Sigmoid colon (tissue), 6 donors: ENCODE measurements at regions not wholly inside any gene's neighbourhood (a gene's known extent, or its start where the extent isn't known, plus 50 kb on each side); places are given as distances from the start of the nearest gene placed in this dataset.

Source experiments
- DNase-seq: peaks from one replicate; pipeline ENCODE4 v3.0.0-alpha.2; 2019
- H3K27ac ChIP-seq, 4 donors: fragments of 200-600 bp; sonication (generic); one replicate each; pipeline ENCODE4 v1.5.1; 2016 to 2019; ENCODE audit warnings: mild to moderate bottlenecking in 1 of 4
- H3K27me3 ChIP-seq, 3 donors: fragments of 200-600 bp; sonication (generic); one replicate each; pipeline ENCODE4 v1.5.1; 2019; ENCODE audit warnings: mild to moderate bottlenecking in 1 of 3
- H3K36me3 ChIP-seq, 4 donors: fragments of 200-600 bp; sonication (generic); one replicate each; pipeline ENCODE4 v1.5.1; 2016 to 2019
- H3K4me1 ChIP-seq, 4 donors: fragments of 200-600 bp; sonication (generic); one replicate each; pipeline ENCODE4 v1.5.1; 2017 to 2019
- H3K4me3 ChIP-seq, 4 donors: fragments of 200-600 bp; sonication (generic); one replicate each; pipeline ENCODE4 v1.5.1; 2017 to 2019; ENCODE audit warnings: mild to moderate bottlenecking in 2 of 4, moderate library complexity in 1 of 4
- H3K9me3 ChIP-seq, 4 donors: fragments of 200-600 bp in 3 of 4; sonication (generic) in 3 of 4; one replicate each; pipeline versions ENCODE4 v1.5.1 to v1.6.1; 2013 to 2019
- CTCF ChIP-seq, 4 experiments: fragments of 450-650 bp in 3 of 4; fragments of 200-600 bp in 1 of 4; IDR thresholded peaks; one replicate each; pipeline ENCODE4 v1.5.1; 2016 to 2019; ENCODE audit warnings: antibody characterized with exemption in 4 of 4, mild to moderate bottlenecking in 3 of 4, moderate library complexity in 2 of 4
- EP300 ChIP-seq, 4 donors: sonication (generic); formaldehyde crosslinking; IDR thresholded peaks; one replicate each; pipeline ENCODE4 v1.6.1; 2017; ENCODE audit warnings: antibody characterized with exemption in 4 of 4
- POLR2A ChIP-seq, 2 donors: fragments of 450-650 bp; IDR thresholded peaks; one replicate each; pipeline ENCODE4 v1.6.1; 2016; ENCODE audit warnings: antibody characterized with exemption in 2 of 2, mild to moderate bottlenecking in 2 of 2, moderate library complexity in 2 of 2
- POLR2AphosphoS5 ChIP-seq, 4 donors: sonication (generic); formaldehyde crosslinking; IDR thresholded peaks; one replicate each; pipeline ENCODE4 v1.6.1; 2017; ENCODE audit warnings: antibody characterized with exemption in 4 of 4
- WGBS, 2 donors: extraction: QIAGEN DNeasy Blood & Tissue Kit; methylation state at CpG; one replicate each; pipeline ENCODE4 v1.1.7; 2013; 5-methylcytosine and 5-hydroxymethylcytosine counted together
- intact Hi-C: fragments of 100-400 bp; cut with DNase I; formaldehyde crosslinking; loops from one replicate; pipeline ENCODE4 v1.15.1; 2023
- donor health status: healthy with polysubstance abuse.
- donor health status: healthy.

- Histone ChIP-seq H3K27ac (peak overlapping the region; percentile 59 to 71 (median 68)), H3K4me3 (no peak overlapping the region)
- WGBS, 2 donors = 25 to 46% methylated on average over 1 of the region's 1 CpG
Measured at GRCh38 chr14:48936849-48937248, 649.3 kb downstream of the RPS29 start.

GRCh38 chr14:48936362-48936761, 649.8 kb downstream of the RPS29 start:
- intact Hi-C loops = no loop called here

More at GRCh38 chr14:48936849-48937248, 649.3 kb downstream of the RPS29 start:
- Histone ChIP-seq H3K9me3 (no peaks in the 10 kb centered on the region), H3K4me1 (peaks cover 0 to 34% (median 12%) of the 10 kb centered on the region in 4 donors), H3K27me3 (no peaks in the 10 kb centered on the region), H3K36me3 (no peaks in the 10 kb centered on the region)
- intact Hi-C loops = no loop called here
- TF ChIP-seq POLR2A (IDR thresholded peaks at IDR 0.05) (no peak), EP300 (IDR thresholded peaks at IDR 0.05) (no peak), CTCF (IDR thresholded peaks at IDR 0.05) (no peak), POLR2AphosphoS5 (IDR thresholded peaks at IDR 0.05) (no peak)
- no peak for DNase-seq

GRCh38 chr14:48925184-48925583, 661.0 kb downstream of the RPS29 start:
- TF ChIP-seq POLR2AphosphoS5 (IDR thresholded peaks at IDR 0.05) (no peak), EP300 (IDR thresholded peaks at IDR 0.05) (no peak), POLR2A (IDR thresholded peaks at IDR 0.05) (no peak), CTCF (IDR thresholded peaks at IDR 0.05) (no peak)
- H3K27me3 ChIP-seq = no peaks in the 10 kb centered on the region
- no peaks in the 10 kb centered on the region for H3K4me1 ChIP-seq
- no peak overlapping the region for H3K4me3 ChIP-seq
- no peaks in the 10 kb centered on the region for H3K9me3 ChIP-seq
- no peak overlapping the region for H3K27ac ChIP-seq
- intact Hi-C loops = no loop called here
- DNase-seq = no peak
- 91 to 92% methylated on average over 6 of the region's 6 CpGs for WGBS, 2 donors
- no peaks in the 10 kb centered on the region for H3K36me3 ChIP-seq

More at GRCh38 chr14:48936362-48936761, 649.8 kb downstream of the RPS29 start:
- H3K4me3 ChIP-seq = no peak overlapping the region
- TF ChIP-seq POLR2A (IDR thresholded peaks at IDR 0.05) = no peak
- TF ChIP-seq POLR2AphosphoS5 (IDR thresholded peaks at IDR 0.05) = peak in 1 of 4 donors; percentile 10
- peak; percentile 64 for DNase-seq
- no peaks in the 10 kb centered on the region for H3K36me3 ChIP-seq
- 68 to 76% methylated on average over 2 of the region's 2 CpGs for WGBS, 2 donors
- H3K27ac ChIP-seq = peak overlapping the region; percentile 59 to 71 (median 68)
- no peaks in the 10 kb centered on the region for H3K9me3 ChIP-seq
- peaks cover 0 to 34% (median 12%) of the 10 kb centered on the region in 4 donors for H3K4me1 ChIP-seq
- H3K27me3 ChIP-seq = no peaks in the 10 kb centered on the region

GRCh38 chr14:48914921-48915320, 671.3 kb downstream of the RPS29 start:
- Histone ChIP-seq H3K27ac (no peak overlapping the region), H3K4me3 (no peak overlapping the region), H3K4me1 (no peaks in the 10 kb centered on the region), H3K27me3 (no peaks in the 10 kb centered on the region), H3K9me3 (no peaks in the 10 kb centered on the region), H3K36me3 (no peaks in the 10 kb centered on the region)
- DNase-seq = no peak
- WGBS, 2 donors = 61 to 81% methylated on average over 4 of the region's 4 CpGs
- TF ChIP-seq CTCF (IDR thresholded peaks at IDR 0.05) (no peak), POLR2AphosphoS5 (IDR thresholded peaks at IDR 0.05) (no peak), POLR2A (IDR thresholded peaks at IDR 0.05) (no peak), EP300 (IDR thresholded peaks at IDR 0.05) (no peak)
- intact Hi-C loops = no loop called here

- Histone ChIP-seq H3K27me3 (no peaks in the 10 kb centered on the region), H3K36me3 (no peaks in the 10 kb centered on the region), H3K4me1 (no peaks in the 10 kb centered on the region), H3K27ac (no peak overlapping the region), H3K9me3 (no peaks in the 10 kb centered on the region), H3K4me3 (no peak overlapping the region)
- WGBS, 2 donors = 8 to 45% methylated on average over 1 of the region's 1 CpG
- no peak for TF ChIP-seq POLR2AphosphoS5 (IDR thresholded peaks at IDR 0.05)
- TF ChIP-seq POLR2A (IDR thresholded peaks at IDR 0.05) = no peak
- TF ChIP-seq CTCF (IDR thresholded peaks at IDR 0.05) = no peak
- TF ChIP-seq EP300 (IDR thresholded peaks at IDR 0.05) = no peak
- DNase-seq = no peak
- intact Hi-C loops = no loop called here
Measured at GRCh38 chr14:48914382-48914781, 671.8 kb downstream of the RPS29 start.
